HEK293T (cell line): ENCODE measurements at regions not wholly inside any gene's neighbourhood (a gene's known extent, or its start where the extent isn't known, plus 50 kb on each side); places are given as distances from the start of the nearest gene placed in this dataset.

Source experiments
- ARNT ChIP-seq: fragments of 450-650 bp; IDR thresholded peaks from 2 replicates; pipeline ENCODE4 v1.6.1; 2017; ENCODE audit warnings: mild to moderate bottlenecking
- BHLHE40 ChIP-seq: fragments of 450-650 bp; IDR thresholded peaks from 2 replicates; pipeline ENCODE4 v1.6.1; 2016; ENCODE audit warnings: mild to moderate bottlenecking, moderate library complexity, borderline replicate concordance
- ELF4 ChIP-seq: fragments of 450-650 bp; IDR thresholded peaks from 2 replicates; pipeline ENCODE4 v1.6.1; 2017; ENCODE audit warnings: antibody characterized with exemption
- FOXM1 ChIP-seq: fragments of 450-650 bp; IDR thresholded peaks from 2 replicates; pipeline ENCODE4 v1.6.1; 2017; ENCODE audit warnings: mild to moderate bottlenecking, borderline replicate concordance
- HDGF ChIP-seq: fragments of 450-650 bp; IDR thresholded peaks from 2 replicates; pipeline ENCODE4 v1.6.1; 2017; ENCODE audit warnings: antibody characterized with exemption, borderline replicate concordance
- L3MBTL2 ChIP-seq: fragments of 450-650 bp; conservative IDR thresholded peaks from 2 replicates; pipeline ENCODE4 v1.6.1; 2016; ENCODE audit warnings: mild to moderate bottlenecking
- LEF1 ChIP-seq: fragments of 450-650 bp; IDR thresholded peaks from 2 replicates; pipeline ENCODE4 v1.6.1; 2017; ENCODE audit warnings: mild to moderate bottlenecking, borderline replicate concordance
- SP1 ChIP-seq: fragments of 450-650 bp; IDR thresholded peaks from 2 replicates; pipeline ENCODE4 v1.6.1; 2017
- SUZ12 ChIP-seq: fragments of 450-650 bp; IDR thresholded peaks from 2 replicates; pipeline ENCODE4 v1.6.1; 2016; ENCODE audit warnings: mild to moderate bottlenecking
- TF ChIP-seq, protein P1 (sequence below): fragments of 450-650 bp; IDR thresholded peaks from 2 replicates; pipeline ENCODE4 v1.6.1; 2016

- no peak for TF ChIP-seq ELF4
- TF ChIP-seq HDGF, result no peak
- TF ChIP-seq SUZ12, result no peak
- no peak for TF ChIP-seq FOXM1
- TF ChIP-seq LEF1, result no peak
- TF ChIP-seq SP1, result no peak
- TF ChIP-seq, protein P1, sequence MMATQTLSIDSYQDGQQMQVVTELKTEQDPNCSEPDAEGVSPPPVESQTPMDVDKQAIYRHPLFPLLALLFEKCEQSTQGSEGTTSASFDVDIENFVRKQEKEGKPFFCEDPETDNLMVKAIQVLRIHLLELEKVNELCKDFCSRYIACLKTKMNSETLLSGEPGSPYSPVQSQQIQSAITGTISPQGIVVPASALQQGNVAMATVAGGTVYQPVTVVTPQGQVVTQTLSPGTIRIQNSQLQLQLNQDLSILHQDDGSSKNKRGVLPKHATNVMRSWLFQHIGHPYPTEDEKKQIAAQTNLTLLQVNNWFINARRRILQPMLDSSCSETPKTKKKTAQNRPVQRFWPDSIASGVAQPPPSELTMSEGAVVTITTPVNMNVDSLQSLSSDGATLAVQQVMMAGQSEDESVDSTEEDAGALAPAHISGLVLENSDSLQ, result no peak
- TF ChIP-seq ARNT, result no peak
- TF ChIP-seq BHLHE40, result no peak
- TF ChIP-seq L3MBTL2, result no peak
Observed at GRCh38 chr22:48599346-48599745, 1228.3 kb downstream of the BRD1 start.
